Cerebellar cortex (tissue), 1 donor: ENCODE measurements at regions not wholly inside any gene's neighbourhood (a gene's known extent, or its start where the extent isn't known, plus 50 kb on each side); places are given as distances from the start of the nearest gene placed in this dataset.

Source experiments
- DNase-seq: peaks from one replicate; pipeline ENCODE4 v3.0.0-alpha.2; 2015; ENCODE audit warnings: low spot score

DNA sequence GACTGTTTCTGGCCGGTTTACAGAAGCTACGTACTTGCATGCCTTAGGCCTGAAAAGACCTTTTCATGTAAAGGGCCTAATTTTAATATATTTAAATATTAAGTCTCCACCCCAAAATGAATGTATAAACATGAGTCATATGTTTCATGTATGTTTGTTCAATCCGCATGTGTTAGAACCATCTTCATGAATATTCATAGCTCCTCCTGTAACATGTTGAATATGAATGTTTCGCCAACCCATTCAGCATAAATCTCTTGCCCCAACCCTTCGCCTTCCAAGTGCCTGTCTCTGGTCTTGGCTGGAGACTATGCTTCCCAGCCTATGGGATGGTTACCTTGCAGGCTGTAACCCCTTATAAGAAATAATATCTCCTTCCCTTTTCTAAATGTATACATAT, 212.5 kb downstream of the SCG2 start:
- no peak for DNase-seq

GRCh38 chr2:223396993-223397392, 205.2 kb downstream of the SCG2 start:
- DNase-seq: no peak

GRCh38 chr2:223399357-223399957, 202.7 kb downstream of the SCG2 start:
- no peak for DNase-seq

DNA sequence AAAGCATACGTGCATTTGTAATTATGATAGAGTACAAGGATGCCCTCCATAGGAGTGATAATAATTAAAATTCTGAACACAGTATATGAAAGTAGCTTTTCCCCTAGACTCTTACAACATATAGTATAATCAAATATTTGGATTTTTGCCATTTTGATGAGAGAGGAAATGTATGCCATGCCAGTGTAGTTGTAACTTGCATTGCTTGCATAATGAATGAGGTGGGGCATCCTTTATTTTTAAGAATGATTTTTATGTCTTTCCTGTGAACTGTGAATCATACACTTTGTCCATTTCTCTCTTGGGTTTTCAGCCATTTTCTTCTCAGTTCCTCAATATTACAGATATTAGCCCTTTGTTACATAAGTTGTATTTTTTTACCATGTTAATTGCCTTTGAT, 197.5 kb downstream of the SCG2 start:
- no peak for DNase-seq

- DNase-seq: no peak
Measured at GRCh38 chr2:223414646-223415045, 187.5 kb downstream of the SCG2 start.

GRCh38 chr2:223415071-223415470, 187.1 kb downstream of the SCG2 start:
- no peak for DNase-seq

DNA sequence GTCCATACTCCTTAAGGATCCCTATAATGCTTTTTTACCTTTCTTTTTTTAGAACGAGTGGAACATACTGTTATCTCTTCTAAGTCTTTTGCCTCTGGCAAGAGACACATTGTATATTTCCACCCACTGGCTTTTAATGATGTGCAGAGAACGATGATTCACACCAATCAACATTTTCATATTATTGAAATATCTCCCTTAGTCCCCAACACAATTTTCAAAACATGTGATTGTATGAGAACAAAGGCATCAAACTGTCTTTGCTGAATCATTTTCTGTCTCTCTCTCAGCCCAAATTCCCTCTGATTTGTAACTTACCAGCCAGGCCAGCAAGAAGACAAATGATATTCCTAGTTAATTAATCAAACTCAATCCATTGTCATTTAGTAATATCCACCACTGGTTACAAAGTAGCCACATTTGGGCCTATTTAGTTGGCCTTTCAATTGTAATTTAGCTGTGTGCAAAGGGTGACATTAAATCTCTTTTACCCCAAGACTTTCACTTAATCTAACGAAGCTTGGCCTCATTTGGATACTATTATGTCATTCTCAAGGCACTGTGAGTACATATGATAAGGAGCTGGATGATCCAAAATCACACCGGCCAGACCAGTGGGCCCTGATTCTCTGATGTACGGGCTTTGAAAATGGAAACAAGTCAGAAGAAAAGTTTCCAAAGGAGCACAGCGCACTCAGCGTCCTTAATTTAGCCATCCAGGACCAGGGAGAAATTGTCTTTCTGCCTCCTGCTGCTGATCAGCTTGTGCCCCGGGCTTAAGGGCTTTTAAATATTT, 185.1 kb downstream of the SCG2 start:
- no peak for DNase-seq

DNA sequence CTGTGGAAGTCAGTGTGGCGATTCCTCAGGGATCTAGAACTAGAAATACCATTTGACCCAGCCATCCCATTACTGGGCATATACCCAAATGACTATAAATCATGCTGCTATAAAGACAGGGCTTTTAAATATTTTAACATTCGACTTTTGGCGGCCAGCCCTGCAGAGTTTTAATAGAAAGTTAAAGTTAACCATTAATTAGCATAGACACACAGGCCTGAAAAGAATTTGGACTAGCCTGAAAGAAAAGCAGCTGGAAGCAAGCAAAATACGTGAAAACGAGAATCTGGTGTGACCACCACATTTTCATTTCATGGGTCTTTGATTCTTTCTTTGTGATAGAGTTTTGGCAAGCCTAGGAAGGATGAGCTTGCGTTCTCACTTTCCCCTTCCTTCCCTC, 184.0 kb downstream of the SCG2 start:
- DNase-seq: no peak

DNA sequence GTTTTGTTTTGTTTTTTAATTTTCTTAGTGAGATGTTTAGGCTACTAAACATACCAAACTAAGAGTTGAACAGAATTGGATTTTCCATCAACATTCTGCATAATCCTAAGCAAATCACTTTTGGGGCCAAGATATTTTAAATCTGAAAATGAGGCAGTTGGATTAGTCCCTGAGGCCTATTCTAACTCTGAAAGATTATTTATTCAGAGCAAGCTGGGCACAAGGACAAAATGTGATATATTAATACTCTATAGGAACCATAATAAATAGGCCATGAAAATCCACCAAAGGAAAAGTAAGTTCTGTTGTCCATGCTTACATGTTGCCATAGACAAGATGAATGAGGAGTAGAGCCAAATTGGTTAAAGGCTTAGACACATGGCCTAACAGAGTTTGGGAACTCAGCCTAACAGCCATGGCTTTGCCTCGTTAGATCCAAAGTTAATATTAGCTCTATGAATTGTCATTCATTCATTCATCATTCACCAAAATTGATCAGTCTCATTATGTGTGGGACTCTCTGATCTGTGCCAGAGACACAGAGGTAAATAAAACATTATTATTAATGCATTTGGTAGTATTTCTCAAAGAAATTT, 183.5 kb downstream of the SCG2 start:
- DNase-seq: no peak

GRCh38 chr2:223420048-223420447, 182.1 kb downstream of the SCG2 start:
- no peak for DNase-seq

- DNase-seq: no peak
Measured at GRCh38 chr2:223431479-223431878, 170.7 kb downstream of the SCG2 start.

DNA sequence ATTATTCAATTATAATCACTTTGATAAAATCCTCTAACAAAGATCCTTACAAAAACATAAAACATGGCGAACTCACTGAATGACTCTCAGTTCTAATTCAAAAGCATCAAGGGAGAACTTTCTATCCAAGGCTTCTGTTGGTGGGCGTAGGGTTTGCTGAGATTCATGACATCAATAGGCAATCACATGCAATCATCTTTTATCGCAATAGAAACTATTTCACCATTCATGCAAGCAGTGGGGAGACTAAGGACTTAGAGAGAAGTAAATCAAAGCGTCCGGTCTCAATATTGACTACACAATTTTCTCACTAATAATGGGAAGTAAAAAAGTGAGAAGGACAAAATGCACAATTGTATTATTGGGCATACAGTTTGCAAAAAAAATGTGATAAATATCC, 168.7 kb downstream of the SCG2 start:
- no peak for DNase-seq

- no peak for DNase-seq
Measured at GRCh38 chr2:223437788-223438187, 164.4 kb downstream of the SCG2 start.

DNA sequence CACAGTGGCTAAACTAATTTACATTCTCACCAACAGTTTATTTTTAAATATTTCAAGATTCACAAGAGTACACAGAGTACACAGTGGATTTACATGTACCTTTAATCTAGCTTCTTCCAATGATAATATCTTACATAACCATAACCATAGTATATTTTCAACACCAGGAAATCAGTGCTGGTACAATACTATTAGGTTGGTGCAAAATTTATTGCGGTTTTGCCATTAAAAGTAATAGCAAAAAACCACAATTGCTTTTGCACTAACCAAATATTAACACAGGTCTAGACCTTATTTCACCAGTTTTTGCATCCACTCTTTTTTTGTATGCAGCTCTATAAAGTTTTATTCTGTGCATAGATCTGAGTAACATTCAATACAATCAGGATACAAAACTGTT, 163.0 kb downstream of the SCG2 start:
- no peak for DNase-seq

DNA sequence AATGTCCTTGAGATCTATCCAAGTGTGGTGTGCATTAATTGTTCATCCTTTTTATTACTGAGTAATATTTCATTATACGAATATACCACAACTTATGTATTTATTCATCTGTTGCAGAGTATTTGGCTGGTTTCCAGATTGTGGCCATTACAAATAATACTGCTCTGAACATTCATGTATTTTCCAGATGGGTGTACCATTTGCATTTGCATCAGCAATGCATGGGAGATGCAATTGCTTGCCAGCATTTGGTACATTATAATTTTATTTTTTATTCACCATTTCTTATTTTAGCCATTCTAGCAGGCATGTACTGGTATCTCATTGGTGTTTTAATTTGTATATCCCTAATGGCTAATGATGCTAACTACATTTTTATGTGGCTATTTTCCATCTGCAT, 162.4 kb downstream of the SCG2 start:
- no peak for DNase-seq

GRCh38 chr2:223442847-223443246, 159.3 kb downstream of the SCG2 start:
- DNase-seq: no peak

- DNase-seq: no peak
Measured at GRCh38 chr2:223450246-223450645, 151.9 kb downstream of the SCG2 start.

GRCh38 chr2:223457301-223457700, 144.9 kb downstream of the SCG2 start:
- DNase-seq: no peak

- DNase-seq: peak; percentile 17
Measured at GRCh38 chr2:223459328-223459939, 142.7 kb downstream of the SCG2 start.

- DNase-seq: no peak
Measured at GRCh38 chr2:223460209-223460608, 142.0 kb downstream of the SCG2 start.

DNA sequence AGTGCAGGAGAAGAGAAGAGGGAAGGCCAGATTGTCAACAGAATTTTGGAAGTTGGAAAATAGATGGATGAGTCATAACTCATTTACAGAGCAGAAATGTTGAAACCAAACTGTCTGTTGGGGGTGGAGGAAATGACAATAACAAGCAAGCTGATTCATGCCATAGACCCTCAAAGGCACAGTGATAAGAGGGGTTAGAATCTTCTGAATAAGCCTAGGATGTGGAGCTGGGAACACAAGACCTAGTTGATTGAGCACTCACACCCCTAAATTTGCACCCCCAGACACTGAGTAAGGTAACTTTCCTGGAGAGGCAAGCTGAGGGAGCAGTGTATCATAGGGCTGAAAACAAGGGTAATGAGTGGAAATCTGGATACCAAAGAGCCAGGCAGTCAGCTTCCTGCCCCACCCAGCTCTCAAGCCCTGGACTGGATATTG, 141.4 kb downstream of the SCG2 start:
- no peak for DNase-seq

- DNase-seq: no peak
Measured at GRCh38 chr2:223464071-223464470, 138.1 kb downstream of the SCG2 start.

DNA sequence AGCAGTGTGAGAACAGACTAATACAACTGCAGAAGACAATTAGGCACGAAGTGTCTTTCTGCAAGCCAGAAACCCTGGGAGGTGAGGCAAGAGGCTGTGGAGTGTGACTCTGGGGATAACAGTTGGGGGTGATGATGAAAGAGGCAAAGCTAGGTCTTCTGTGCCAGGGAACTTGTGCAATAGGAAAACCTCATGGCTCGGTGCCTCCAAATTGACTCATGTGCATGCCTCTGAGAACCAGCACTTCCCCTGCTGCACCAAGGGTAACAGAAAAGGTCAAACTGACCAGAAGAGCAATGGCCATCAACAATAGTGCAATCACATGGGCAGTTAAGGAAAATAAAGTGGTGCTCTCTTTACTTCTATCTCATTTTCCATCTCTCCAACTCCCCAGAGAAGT, 136.4 kb downstream of the SCG2 start:
- DNase-seq: no peak
